PC-3 (cell line): ENCODE measurements at regions not wholly inside any gene's neighbourhood (a gene's known extent, or its start where the extent isn't known, plus 50 kb on each side); places are given as distances from the start of the nearest gene placed in this dataset.

Source experiments
- CTCF ChIP-seq: fragments of 300-600 bp; sonication (generic); conservative IDR thresholded peaks from 2 replicates; pipeline ENCODE4 v1.5.1; 2017; ENCODE audit warnings: antibody characterized with exemption, low read depth, mild to moderate bottlenecking, low read length
- EZH2phosphoT487 ChIP-seq: fragments of 300-600 bp; sonication (generic); IDR thresholded peaks from 2 replicates; pipeline ENCODE4 v1.6.1; 2018; ENCODE audit warnings: mild to moderate bottlenecking, antibody characterized with exemption, low read length, borderline replicate concordance

DNA sequence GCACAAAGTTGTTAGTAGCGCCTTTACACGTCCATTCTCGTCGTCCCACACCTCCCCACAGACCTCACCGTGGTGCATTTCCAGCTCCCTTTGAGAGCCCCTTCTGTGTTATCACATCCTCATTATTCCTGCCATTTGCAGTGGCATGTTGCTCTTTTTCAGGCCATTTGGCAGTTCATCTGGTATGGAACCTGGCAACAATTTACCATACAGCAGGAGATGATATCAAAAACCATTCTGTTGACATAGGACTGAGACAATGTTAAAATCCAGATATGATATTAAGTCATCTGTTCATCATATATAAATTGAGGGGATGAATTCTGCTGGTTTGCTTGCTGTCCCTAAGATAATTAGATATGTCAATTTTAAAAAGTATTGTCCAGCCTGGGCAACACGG, 83.0 kb downstream of the TMEM174 start:
- no peak for TF ChIP-seq CTCF
- no peak for TF ChIP-seq EZH2phosphoT487
